Prostate gland (tissue), 2 donors: ENCODE measurements at regions not wholly inside any gene's neighbourhood (a gene's known extent, or its start where the extent isn't known, plus 50 kb on each side); places are given as distances from the start of the nearest gene placed in this dataset.

ENCODE experiments used
- CTCF ChIP-seq, 4 experiments: fragments of 200-600 bp in 2 of 4; fragments of 450-650 bp in 2 of 4; sonication (generic) in 2 of 4; IDR thresholded peaks; 1 replicate in 3 of 4; 2 replicates in 1 of 4; pipeline ENCODE4 v1.5.1; 2016 to 2019; ENCODE audit warnings: antibody characterized with exemption in 4 of 4, mild to moderate bottlenecking in 2 of 4, moderate library complexity in 2 of 4
- POLR2A ChIP-seq: fragments of 450-650 bp; IDR thresholded peaks from one replicate; pipeline ENCODE4 v1.6.1; 2016; ENCODE audit warnings: antibody characterized with exemption, mild to moderate bottlenecking
- POLR2AphosphoS5 ChIP-seq: sonication (generic); formaldehyde crosslinking; IDR thresholded peaks from one replicate; pipeline ENCODE4 v1.6.1; 2017; ENCODE audit warnings: antibody characterized with exemption

DNA sequence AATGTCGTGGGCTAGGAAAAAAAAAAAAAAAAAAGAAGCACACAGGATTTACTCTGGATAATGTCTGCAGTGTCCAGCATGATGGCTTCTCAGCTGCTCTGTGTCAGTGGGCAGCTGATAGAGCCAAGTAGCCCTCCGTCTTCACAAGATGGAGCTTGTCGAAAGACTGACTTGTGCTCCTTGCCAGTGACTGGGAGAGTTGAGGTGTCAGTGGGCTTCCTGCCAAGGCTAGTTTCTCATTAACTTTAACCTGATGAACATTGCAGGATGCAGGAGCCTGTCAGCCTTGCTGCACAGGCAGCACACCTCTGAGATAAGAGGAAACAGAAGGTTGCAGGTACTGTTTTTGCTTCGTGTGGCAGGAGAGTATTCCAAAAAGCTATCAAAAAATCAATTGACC lies 171.4 kb upstream of the SGCD start:
- TF ChIP-seq CTCF (IDR thresholded peaks at IDR 0.05) (no peak), POLR2A (no peak), POLR2AphosphoS5 (no peak)
